K562 (cell line): ENCODE measurements at regions not wholly inside any gene's neighbourhood (a gene's known extent, or its start where the extent isn't known, plus 50 kb on each side); places are given as distances from the start of the nearest gene placed in this dataset.

Source experiments
- ATAC-seq: fragments of 200-7000 bp; cut with Tn5 transposase; 3 replicates; pipeline ENCODE4 v1.9.1; 2020; ENCODE audit warnings: moderate library complexity
- BruUV-seq: library from RNA; stranded (reverse); fragments of 400-500 nt; replicated peaks from 2 replicates; lab custom pipeline; 2021; lab: Mats Ljungman, UMichigan
- CTCF ChIA-PET: fragments of 300-600 bp; formaldehyde crosslinking; extraction: SDS; loops from one replicate; lab custom pipeline; 2021; ENCODE audit warnings: low intra/inter-chr PET ratio; lab: Yijun Ruan, JAX
- POLR2A ChIA-PET: fragments of 300-600, 350-650 bp; sonication (Branson Sonifier 250); formaldehyde crosslinking; extraction: SDS; loops from one replicate; lab custom pipeline; 2021; ENCODE audit warnings: antibody characterized with exemption, inconsistent platforms; lab: Yijun Ruan, JAX
- DNase-seq, 4 experiments: peaks; one replicate each; pipeline versions ENCODE4 v3.0.0 to v3.0.0-alpha.2; 2011 to 2018; ENCODE audit warnings: low spot score in 3 of 4, mixed read lengths in 3 of 4; ENCODE audit errors: extremely low read depth in 1 of 4
- FAIRE-seq: peaks from 2 replicates; lab custom pipeline; 2011; peaks lifted over from hg19 to GRCh38; lab: Jason Lieb, UNC
- H2AFZ ChIP-seq: 2 replicates; pipeline ENCODE4 v1.6.0; 2011; ENCODE audit warnings: low read depth, low read length, control low read depth, inconsistent platforms
- H3K27ac ChIP-seq: fragments of 200-600 bp; 3 replicates; pipeline ENCODE4 v1.8.0; 2011; ENCODE audit warnings: low read depth, mild to moderate bottlenecking, control low read depth, inconsistent platforms, low read length, moderate library complexity, mixed read lengths; ENCODE audit errors: extremely low read depth
- H3K27me3 ChIP-seq, 2 experiments: fragments of 300-600 bp in 1 of 2; 2 replicates in 1 of 2; 3 replicates in 1 of 2; pipeline versions ENCODE4 v1.6.0 to v1.8.0; 2011; ENCODE audit warnings: inconsistent platforms in 2 of 2, low read length in 2 of 2, mild to moderate bottlenecking in 1 of 2, mixed read lengths in 1 of 2, moderate library complexity in 1 of 2; ENCODE audit not compliant: control insufficient read depth in 2 of 2, insufficient read depth in 2 of 2
- H3K36me3 ChIP-seq: fragments of 300-600 bp; 3 replicates; pipeline ENCODE4 v1.8.0; 2011; ENCODE audit warnings: mild to moderate bottlenecking, low read length, inconsistent platforms; ENCODE audit not compliant: control insufficient read depth, insufficient read depth
- H3K4me1 ChIP-seq, 2 experiments: fragments of 200-600 bp in 1 of 2; replicated peaks in 1 of 2; 2 replicates in 1 of 2; 3 replicates in 1 of 2; pipeline versions ENCODE4 v1.5.1 to v1.8.0; 2011; ENCODE audit warnings: inconsistent platforms in 2 of 2, low read length in 2 of 2, mild to moderate bottlenecking in 1 of 2, mixed read lengths in 1 of 2, moderate library complexity in 1 of 2; ENCODE audit not compliant: control insufficient read depth in 2 of 2, insufficient read depth in 2 of 2
- H3K4me2 ChIP-seq: 2 replicates; pipeline ENCODE4 v1.6.1; 2011; ENCODE audit warnings: low read length, control low read depth, inconsistent platforms, mixed read lengths; ENCODE audit not compliant: insufficient read depth
- H3K4me3 ChIP-seq: fragments of 200-600 bp; sonication (generic), shearing (Covaris generic); 2 replicates; pipeline ENCODE4 v1.5.1; 2016; ENCODE audit warnings: control low read depth, inconsistent platforms
- H3K79me2 ChIP-seq: fragments of 200-600 bp; 3 replicates; pipeline ENCODE4 v1.8.0; 2011; ENCODE audit warnings: low read length, inconsistent platforms; ENCODE audit not compliant: control insufficient read depth, insufficient read depth
- H3K9ac ChIP-seq, 2 experiments: 2 replicates each; pipeline versions ENCODE4 v1.6.0 to v1.6.1; 2011; ENCODE audit warnings: low read depth in 2 of 2, low read length in 2 of 2, control low read depth in 1 of 2, inconsistent platforms in 1 of 2, mild to moderate bottlenecking in 1 of 2, mixed read lengths in 1 of 2; ENCODE audit not compliant: insufficient read depth in 1 of 2
- H3K9me1 ChIP-seq: one replicate; pipeline ENCODE4 v1.6.0; 2011; ENCODE audit warnings: inconsistent platforms, mild to moderate bottlenecking, low read length, moderate library complexity; ENCODE audit not compliant: control insufficient read depth, insufficient read depth
- H3K9me3 ChIP-seq: replicated peaks from 2 replicates; pipeline ENCODE4 v1.5.1; 2011; ENCODE audit warnings: low read depth, low read length, inconsistent platforms; ENCODE audit not compliant: control insufficient read depth, insufficient read depth
- H4K20me1 ChIP-seq: replicated peaks from 2 replicates; pipeline ENCODE4 v1.6.1; 2011; ENCODE audit warnings: low read length, inconsistent platforms, mixed read lengths; ENCODE audit not compliant: control insufficient read depth, insufficient read depth
- ATF2 ChIP-seq: sonication (generic); formaldehyde crosslinking; IDR thresholded peaks from 2 replicates; pipeline ENCODE4 v1.8.1; 2022; ENCODE audit warnings: missing genetic modification reagents
- CAMTA2 ChIP-seq: fragments of 250-450 bp; sonication (Bioruptor Pico); conservative IDR thresholded peaks from 2 replicates; pipeline ENCODE4 v1.5.1; 2022
- CTCF ChIP-seq, 3 experiments: IDR thresholded peaks in 2 of 3; conservative IDR thresholded peaks in 1 of 3; 2 replicates each; pipeline ENCODE4 v1.5.1; 2011 to 2012; ENCODE audit warnings: low read length in 3 of 3, mild to moderate bottlenecking in 3 of 3, control low read depth in 2 of 3, improper control_type of control experiment in 1 of 3, inconsistent platforms in 1 of 3, low read depth in 1 of 3, mixed read lengths in 1 of 3, moderate library complexity in 1 of 3; ENCODE audit not compliant: insufficient read depth in 2 of 3
- GATAD2A ChIP-seq: fragments of 450-650 bp; IDR thresholded peaks from 2 replicates; pipeline ENCODE4 v1.6.1; 2017
- KLF6 ChIP-seq: fragments of 250-450 bp; sonication (Bioruptor Pico); IDR thresholded peaks from 2 replicates; pipeline ENCODE4 v1.4.0; 2020; ENCODE audit warnings: mild to moderate bottlenecking, moderate library complexity, borderline replicate concordance
- PATZ1 ChIP-seq: fragments of 250-450 bp; sonication (Bioruptor Pico); IDR thresholded peaks from 2 replicates; pipeline ENCODE4 v1.5.0; 2020; ENCODE audit warnings: mild to moderate bottlenecking, borderline replicate concordance
- POLR2A ChIP-seq: fragments of 450-650 bp; conservative IDR thresholded peaks from 2 replicates; pipeline ENCODE4 v1.6.1; 2016
- RAD21 ChIP-seq, 2 experiments: fragments of 250-450 bp in 1 of 2; fragments of 450-650 bp in 1 of 2; sonication (Bioruptor Pico) in 1 of 2; formaldehyde crosslinking in 1 of 2; IDR thresholded peaks in 1 of 2; conservative IDR thresholded peaks in 1 of 2; 2 replicates each; pipeline versions ENCODE4 v1.4.0 to v1.8.0; 2020 to 2022; ENCODE audit warnings: mild to moderate bottlenecking in 2 of 2, moderate library complexity in 1 of 2
- RBM14 ChIP-seq: fragments of 200-400 bp; formaldehyde crosslinking; IDR thresholded peaks from 2 replicates; pipeline ENCODE4 v1.6.1; 2018; ENCODE audit warnings: low read depth, mild to moderate bottlenecking, low read length, moderate library complexity, borderline replicate concordance; ENCODE audit not compliant: insufficient read depth
- RBM17 ChIP-seq: fragments of 200-400 bp; formaldehyde crosslinking; IDR thresholded peaks from 2 replicates; pipeline ENCODE4 v1.6.1; 2017; ENCODE audit warnings: low read depth, mild to moderate bottlenecking, low read length, borderline replicate concordance
- SAFB2 ChIP-seq: fragments of 200-400 bp; formaldehyde crosslinking; IDR thresholded peaks from 2 replicates; pipeline ENCODE4 v1.6.1; 2018; ENCODE audit warnings: borderline replicate concordance, low read length, low read depth, moderate library complexity; ENCODE audit not compliant: severe bottlenecking
- TSC22D4 ChIP-seq: fragments of 450-650 bp; IDR thresholded peaks from 2 replicates; pipeline ENCODE4 v1.6.1; 2016; ENCODE audit warnings: missing genetic modification characterization, missing biosample characterization, control low read depth
- ZC3H8 ChIP-seq: fragments of 450-650 bp; IDR thresholded peaks from 2 replicates; pipeline ENCODE4 v1.6.1; 2017
- ZNF174 ChIP-seq: fragments of 250-450 bp; sonication (Bioruptor Pico); IDR thresholded peaks from 2 replicates; pipeline ENCODE4 v1.4.0; 2020; ENCODE audit warnings: mild to moderate bottlenecking
- ZNF512 ChIP-seq: IDR thresholded peaks from 2 replicates; pipeline ENCODE4 v1.6.1; 2016; ENCODE audit warnings: missing genetic modification characterization, missing compliant biosample characterization
- WGBS: fragments of 100-300 bp; shearing (Covaris generic); methylation state at CpG from one replicate; pipeline ENCODE4 v1.1.6; 2016; ENCODE audit warnings: low coverage, mixed read lengths; ENCODE audit not compliant: insufficient coverage; ENCODE audit errors: missing lambda C conversion rate; 5-methylcytosine and 5-hydroxymethylcytosine counted together
- in situ Hi-C: fragments of 300-500 bp; cut with MboI; formaldehyde crosslinking; loops from 4 replicates; pipeline ENCODE4 v1.15.0; 2018; ENCODE audit warnings: inconsistent platforms, mixed read lengths
- intact Hi-C: fragments of 100-400 bp; cut with micrococcal nuclease; formaldehyde crosslinking; loops from 2 replicates; pipeline ENCODE4 v1.14.2; 2022

GRCh38 chr13:33761740-33762139 is 56.2 kb upstream of the RFC3 start (continued):
- no peak for TF ChIP-seq ATF2 (CRISPR knock-in tag)
- TF ChIP-seq CTCF (IDR thresholded peaks at IDR 0.05 in 2 of 3, conservative IDR thresholded peaks at IDR 0.05 in 1 of 3; ENCODE audit: insufficient read depth in 2 of 3, low read depth in 1 of 3, low read length in 3 of 3), result peak in 2 of 3 experiments; percentile 28 to 36; a peak in 1 of 6 replicates
- peak in 1 of 2 experiments; percentile 27; a peak in 1 of 4 replicates for TF ChIP-seq RAD21 (CRISPR knock-in tag; conservative IDR thresholded peaks at IDR 0.05 in 1 of 2, IDR thresholded peaks at IDR 0.05 in 1 of 2)

GRCh38 chr13:33763021-33763420 is 54.9 kb upstream of the RFC3 start:
- Histone ChIP-seq H3K27ac (no peak overlapping the region), H3K79me2 (no peaks in the 10 kb centered on the region), H3K4me1 (no peaks in the 10 kb centered on the region; a peak in 1 of 5 replicates), H2AFZ (no peak overlapping the region), H3K9me3 (no peaks in the 10 kb centered on the region), H3K4me3 (no peak overlapping the region), H4K20me1 (no peaks in the 10 kb centered on the region), H3K36me3 (no peaks in the 10 kb centered on the region), H3K4me2 (no peak overlapping the region), H3K9me1 (no peaks in the 10 kb centered on the region), H3K27me3 (no peaks in the 10 kb centered on the region), H3K9ac (no peak overlapping the region)
- no peak for DNase-seq
- in situ Hi-C loops (no loop called here), intact Hi-C loops (no loop called here)
- 0% methylated on average over 2 of the region's 2 CpGs for WGBS
- no peak for ATAC-seq
- CTCF ChIA-PET, result no interaction called here
- FAIRE-seq, result no peak
- no TSS peak for BruUV-seq
- POLR2A ChIA-PET, result no interaction called here
- no peak for TF ChIP-seq ZC3H8
- no peak for TF ChIP-seq TSC22D4 (tag)
- no peak for TF ChIP-seq SAFB2
- TF ChIP-seq POLR2A, result no peak
- TF ChIP-seq GATAD2A, result no peak
- no peak for TF ChIP-seq PATZ1 (CRISPR knock-in tag)
- no peak for TF ChIP-seq RBM17
- TF ChIP-seq RBM14, result no peak
- no peak for TF ChIP-seq ZNF512 (tag)
- no peak for TF ChIP-seq KLF6 (CRISPR knock-in tag)
- no peak for TF ChIP-seq CAMTA2 (CRISPR knock-in tag)
- no peak for TF ChIP-seq ZNF174 (CRISPR knock-in tag)
